Neural crest cell (in vitro differentiated cells): ENCODE measurements at regions not wholly inside any gene's neighbourhood (a gene's known extent, or its start where the extent isn't known, plus 50 kb on each side); places are given as distances from the start of the nearest gene placed in this dataset.

Experiments
- DNase-seq: peaks from one replicate; pipeline ENCODE4 v3.0.0; 2021; ENCODE audit warnings: low read depth, mixed read lengths, low spot score
- H3K27ac Mint-ChIP-seq: one replicate; pipeline ENCODE4 v1.8.0; 2021; ENCODE audit warnings: mild to moderate bottlenecking, mixed read lengths; ENCODE audit not compliant: unreplicated experiment
- H3K27me3 Mint-ChIP-seq: 2 replicates; pipeline ENCODE4 v1.8.0; 2021; ENCODE audit warnings: low read depth, mild to moderate bottlenecking, mixed read lengths
- H3K36me3 Mint-ChIP-seq: 2 replicates; pipeline ENCODE4 v1.8.0; 2021; ENCODE audit warnings: low read depth, mild to moderate bottlenecking, mixed read lengths
- H3K4me1 Mint-ChIP-seq: 2 replicates; pipeline ENCODE4 v1.8.0; 2021; ENCODE audit warnings: mixed read lengths
- H3K4me3 Mint-ChIP-seq: one replicate; pipeline ENCODE4 v1.8.0; 2021; ENCODE audit warnings: mild to moderate bottlenecking, mixed read lengths
- H3K9me3 Mint-ChIP-seq: 2 replicates; pipeline ENCODE4 v1.8.0; 2021; ENCODE audit warnings: mixed read lengths
- CTCF ChIP-seq: fragments of 200-600 bp; sonication (generic); conservative IDR thresholded peaks from 2 replicates; pipeline ENCODE4 v1.5.0; 2021; ENCODE audit warnings: antibody characterized with exemption, mild to moderate bottlenecking

GRCh38 chr4:186481998-186482790, 73.2 kb downstream of the MTNR1A start:
- Mint-ChIP-seq H3K9me3 (no peaks in the 10 kb centered on the region), H3K4me3 (no peak overlapping the region), H3K27me3 (no peaks in the 10 kb centered on the region), H3K36me3 (peaks cover 3% of the 10 kb centered on the region), H3K4me1 (peaks cover 38% of the 10 kb centered on the region), H3K27ac (no peak overlapping the region)
- DNase-seq, result no peak
- TF ChIP-seq CTCF, result no peak

GRCh38 chr4:186475202-186475601, 80.2 kb downstream of the MTNR1A start:
- no peak for DNase-seq
- Mint-ChIP-seq H3K27ac (no peak overlapping the region), H3K27me3 (peaks cover 6% of the 10 kb centered on the region), H3K9me3 (no peaks in the 10 kb centered on the region), H3K4me3 (no peak overlapping the region), H3K4me1 (peaks cover 5% of the 10 kb centered on the region), H3K36me3 (no peaks in the 10 kb centered on the region)
- TF ChIP-seq CTCF, result no peak

- Mint-ChIP-seq H3K27ac (no peak overlapping the region), H3K36me3 (no peaks in the 10 kb centered on the region), H3K27me3 (peaks cover 6% of the 10 kb centered on the region), H3K4me3 (no peak overlapping the region), H3K9me3 (no peaks in the 10 kb centered on the region), H3K4me1 (peaks cover 5% of the 10 kb centered on the region)
- no peak for TF ChIP-seq CTCF
- DNase-seq, result no peak
Observed at GRCh38 chr4:186473933-186474332, 81.4 kb downstream of the MTNR1A start.

- DNase-seq, result no peak
- no peak overlapping the region for H3K27ac Mint-ChIP-seq
- no peak overlapping the region for H3K4me3 Mint-ChIP-seq
- peak; percentile 76 for TF ChIP-seq CTCF
- no peaks in the 10 kb centered on the region for H3K9me3 Mint-ChIP-seq
- H3K27me3 Mint-ChIP-seq, result peaks cover 6% of the 10 kb centered on the region
- peaks cover 5% of the 10 kb centered on the region for H3K4me1 Mint-ChIP-seq
- H3K36me3 Mint-ChIP-seq, result no peaks in the 10 kb centered on the region
Observed at GRCh38 chr4:186472948-186473347, 82.4 kb downstream of the MTNR1A start.

GRCh38 chr4:186471441-186471840, 83.9 kb downstream of the MTNR1A start:
- H3K9me3 Mint-ChIP-seq, result no peaks in the 10 kb centered on the region
- peaks cover 5% of the 10 kb centered on the region for H3K4me1 Mint-ChIP-seq
- TF ChIP-seq CTCF, result no peak
- DNase-seq, result no peak
- H3K4me3 Mint-ChIP-seq, result no peak overlapping the region
- no peaks in the 10 kb centered on the region for H3K36me3 Mint-ChIP-seq
- H3K27me3 Mint-ChIP-seq, result peaks cover 6% of the 10 kb centered on the region
- H3K27ac Mint-ChIP-seq, result no peak overlapping the region
